Astrocyte of the cerebellum (primary cell): ENCODE measurements at regions not wholly inside any gene's neighbourhood (a gene's known extent, or its start where the extent isn't known, plus 50 kb on each side); places are given as distances from the start of the nearest gene placed in this dataset.
"Not testable (repeated sequence)": the region's sequence is repeated elsewhere in the genome, so short reads cannot be mapped to it uniquely, and the experiment has no call there.

Experiments used
- DNase-seq: peaks from one replicate; pipeline ENCODE4 v3.0.0-alpha.2; 2011; ENCODE audit warnings: low read depth
- H3K4me3 ChIP-seq: 2 replicates; pipeline ENCODE4 v1.5.1; 2011; ENCODE audit warnings: mild to moderate bottlenecking, low read depth, low read length, moderate library complexity
- CTCF ChIP-seq: IDR thresholded peaks from 2 replicates; pipeline ENCODE4 v1.5.1; 2012; ENCODE audit warnings: low read length, low read depth, moderate library complexity, mild to moderate bottlenecking; ENCODE audit errors: missing control alignments
- in situ Hi-C: cut with HindIII; loops from 2 replicates; pipeline ENCODE4 v1.10.0; 2017; ENCODE audit warnings: low sequenced_read_pairs

GRCh38 chrX:134045372-134045771 is 60.0 kb upstream of the GPC3 start:
- H3K4me3 ChIP-seq, DNase-seq, in situ Hi-C loops: not testable (repeated sequence)

GRCh38 chrX:134067107-134067506 is 81.7 kb upstream of the GPC3 start:
- in situ Hi-C loops: not testable (repeated sequence)

GRCh38 chrX:134071899-134072298 is 86.5 kb upstream of the GPC3 start:
- in situ Hi-C loops, H3K4me3 ChIP-seq, DNase-seq: not testable (repeated sequence)

More at GRCh38 chrX:134067107-134067506, 81.7 kb upstream of the GPC3 start:
- DNase-seq, H3K4me3 ChIP-seq: not testable (repeated sequence)

- in situ Hi-C loops: no loop called here
These were observed 87.9 kb upstream of the GPC3 start for GRCh38 chrX:134073341-134073740.

GRCh38 chrX:134074151-134074550 is 88.8 kb upstream of the GPC3 start:
- H3K4me3 ChIP-seq: no peak overlapping the region
- in situ Hi-C loops: no loop called here
- DNase-seq: no peak
- no peak for TF ChIP-seq CTCF

More at GRCh38 chrX:134073341-134073740, 87.9 kb upstream of the GPC3 start:
- DNase-seq: no peak
- H3K4me3 ChIP-seq: no peak overlapping the region
- no peak for TF ChIP-seq CTCF

- no peak overlapping the region for H3K4me3 ChIP-seq
- no peak for TF ChIP-seq CTCF
- no peak for DNase-seq
- in situ Hi-C loops: no loop called here
These were observed 90.7 kb upstream of the GPC3 start for GRCh38 chrX:134075894-134076718.

GRCh38 chrX:134095366-134095765 is 110.0 kb upstream of the GPC3 start:
- H3K4me3 ChIP-seq: no peak overlapping the region
- no peak for TF ChIP-seq CTCF
- DNase-seq: no peak
- in situ Hi-C loops: no loop called here

- no peak for TF ChIP-seq CTCF
- DNase-seq: no peak
- in situ Hi-C loops: no loop called here
- no peak overlapping the region for H3K4me3 ChIP-seq
These were observed 116.2 kb upstream of the GPC3 start for GRCh38 chrX:134101636-134102035.
